Adipocyte (in vitro differentiated cells): ENCODE measurements at regions not wholly inside any gene's neighbourhood (a gene's known extent, or its start where the extent isn't known, plus 50 kb on each side); places are given as distances from the start of the nearest gene placed in this dataset.
"Not testable (repeated sequence)": the region's sequence is repeated elsewhere in the genome, so short reads cannot be mapped to it uniquely, and the experiment has no call there.

Experiments used
- DNase-seq: peaks from one replicate; pipeline ENCODE4 v3.0.0-alpha.2; 2015; ENCODE audit warnings: low read depth
- H3K27me3 ChIP-seq: replicated peaks from 2 replicates; pipeline ENCODE4 v1.7.0; 2013; ENCODE audit warnings: mild to moderate bottlenecking, low read length, moderate library complexity; ENCODE audit not compliant: control insufficient read depth, insufficient read depth
- H3K36me3 ChIP-seq: 2 replicates; pipeline ENCODE4 v1.7.0; 2013; ENCODE audit warnings: low read length, mild to moderate bottlenecking, moderate library complexity; ENCODE audit not compliant: control insufficient read depth, insufficient read depth, severe bottlenecking
- H3K4me1 ChIP-seq: 2 replicates; pipeline ENCODE4 v1.7.0; 2013; ENCODE audit warnings: mild to moderate bottlenecking, low read length, moderate library complexity; ENCODE audit not compliant: control insufficient read depth, insufficient read depth
- H3K4me3 ChIP-seq: 2 replicates; pipeline ENCODE4 v1.7.0; 2013; ENCODE audit warnings: mild to moderate bottlenecking, low read length, moderate library complexity
- H3K9ac ChIP-seq: 2 replicates; pipeline ENCODE4 v1.7.0; 2013; ENCODE audit warnings: mild to moderate bottlenecking, low read length, moderate library complexity
- H3K9me3 ChIP-seq: 2 replicates; pipeline ENCODE4 v1.7.0; 2013; ENCODE audit warnings: mild to moderate bottlenecking, low read length, moderate library complexity; ENCODE audit not compliant: control insufficient read depth

- H3K36me3 ChIP-seq = no peaks in the 10 kb centered on the region
- no peak overlapping the region for H3K9ac ChIP-seq
- no peaks in the 10 kb centered on the region for H3K9me3 ChIP-seq
- no peaks in the 10 kb centered on the region for H3K4me1 ChIP-seq
- DNase-seq = no peak
- no peak overlapping the region for H3K4me3 ChIP-seq
- H3K27me3 ChIP-seq = no peaks in the 10 kb centered on the region
Observed at GRCh38 chr7:81460250-81461045, 309.4 kb downstream of the HGF start.

- no peaks in the 10 kb centered on the region for H3K4me1 ChIP-seq
- no peaks in the 10 kb centered on the region for H3K36me3 ChIP-seq
- no peak for DNase-seq
- no peaks in the 10 kb centered on the region for H3K9me3 ChIP-seq
- H3K27me3 ChIP-seq = no peaks in the 10 kb centered on the region
- no peak overlapping the region for H3K9ac ChIP-seq
- no peak overlapping the region for H3K4me3 ChIP-seq
Observed at GRCh38 chr7:81459485-81459884, 310.4 kb downstream of the HGF start.

GRCh38 chr7:81457852-81458522 is 311.9 kb downstream of the HGF start:
- Histone ChIP-seq H3K36me3 (no peaks in the 10 kb centered on the region), H3K9ac (no peak overlapping the region), H3K9me3 (no peaks in the 10 kb centered on the region), H3K4me3 (no peak overlapping the region), H3K27me3 (no peaks in the 10 kb centered on the region), H3K4me1 (no peaks in the 10 kb centered on the region)
- DNase-seq = peak; percentile 84

GRCh38 chr7:81453770-81454169 is 316.1 kb downstream of the HGF start:
- H3K4me1 ChIP-seq, H3K9me3 ChIP-seq, H3K36me3 ChIP-seq, H3K4me3 ChIP-seq, H3K27me3 ChIP-seq, DNase-seq, H3K9ac ChIP-seq: not testable (repeated sequence)

- peak; percentile 11 for DNase-seq
- Histone ChIP-seq H3K9ac (no peak overlapping the region), H3K4me1 (peaks cover 13% of the 10 kb centered on the region), H3K9me3 (no peaks in the 10 kb centered on the region), H3K4me3 (no peak overlapping the region), H3K36me3 (no peaks in the 10 kb centered on the region), H3K27me3 (no peaks in the 10 kb centered on the region)
Observed at GRCh38 chr7:81449105-81449504, 320.7 kb downstream of the HGF start.

- no peaks in the 10 kb centered on the region for H3K9me3 ChIP-seq
- peak; percentile 80 for DNase-seq
Observed at GRCh38 chr7:81447351-81447952, 322.4 kb downstream of the HGF start.

GRCh38 chr7:81446212-81446611 is 323.6 kb downstream of the HGF start:
- Histone ChIP-seq H3K9me3 (no peaks in the 10 kb centered on the region), H3K36me3 (no peaks in the 10 kb centered on the region), H3K4me1 (peaks cover 13% of the 10 kb centered on the region), H3K4me3 (no peak overlapping the region), H3K27me3 (no peaks in the 10 kb centered on the region), H3K9ac (no peak overlapping the region)
- no peak for DNase-seq

More at GRCh38 chr7:81447351-81447952, 322.4 kb downstream of the HGF start:
- no peak overlapping the region for H3K4me3 ChIP-seq
- H3K27me3 ChIP-seq = no peaks in the 10 kb centered on the region
- H3K4me1 ChIP-seq = peaks cover 13% of the 10 kb centered on the region
- no peak overlapping the region for H3K9ac ChIP-seq
- no peaks in the 10 kb centered on the region for H3K36me3 ChIP-seq

GRCh38 chr7:81445462-81445861 is 324.4 kb downstream of the HGF start:
- no peak overlapping the region for H3K9ac ChIP-seq
- peaks cover 13% of the 10 kb centered on the region for H3K4me1 ChIP-seq
- DNase-seq = peak; percentile 24
- H3K36me3 ChIP-seq = no peaks in the 10 kb centered on the region
- no peaks in the 10 kb centered on the region for H3K9me3 ChIP-seq
- no peak overlapping the region for H3K4me3 ChIP-seq
- H3K27me3 ChIP-seq = no peaks in the 10 kb centered on the region

GRCh38 chr7:81441750-81442149 is 328.1 kb downstream of the HGF start:
- H3K9ac ChIP-seq = no peak overlapping the region
- H3K4me3 ChIP-seq = no peak overlapping the region
- no peaks in the 10 kb centered on the region for H3K9me3 ChIP-seq
- H3K27me3 ChIP-seq = no peaks in the 10 kb centered on the region
- peaks cover 13% of the 10 kb centered on the region for H3K4me1 ChIP-seq
- no peak for DNase-seq
- H3K36me3 ChIP-seq = no peaks in the 10 kb centered on the region

- no peak overlapping the region for H3K9ac ChIP-seq
- H3K4me1 ChIP-seq = no peaks in the 10 kb centered on the region
- H3K9me3 ChIP-seq = no peaks in the 10 kb centered on the region
- no peak for DNase-seq
- no peaks in the 10 kb centered on the region for H3K27me3 ChIP-seq
- no peak overlapping the region for H3K4me3 ChIP-seq
- no peaks in the 10 kb centered on the region for H3K36me3 ChIP-seq
Observed at GRCh38 chr7:81439591-81439990, 330.3 kb downstream of the HGF start.

GRCh38 chr7:81437160-81437559 is 332.7 kb downstream of the HGF start:
- DNase-seq, H3K27me3 ChIP-seq, H3K4me3 ChIP-seq, H3K9ac ChIP-seq, H3K36me3 ChIP-seq, H3K9me3 ChIP-seq, H3K4me1 ChIP-seq: not testable (repeated sequence)
